WTC11 (cell line): ENCODE measurements at regions not wholly inside any gene's neighbourhood (a gene's known extent, or its start where the extent isn't known, plus 50 kb on each side); places are given as distances from the start of the nearest gene placed in this dataset.
"Not testable (repeated sequence)": the region's sequence is repeated elsewhere in the genome, so short reads cannot be mapped to it uniquely, and the experiment has no call there.

ENCODE experiments used
- ATAC-seq: fragments of 200-7000 bp; cut with Tn5 transposase; 2 replicates; pipeline ENCODE4 v1.10.0; 2021; ENCODE audit warnings: mild to moderate bottlenecking, moderate library complexity
- CTCF ChIA-PET: fragments of 300-600 bp; sonication (Branson Sonifier 250); formaldehyde crosslinking; loops from one replicate; lab custom pipeline; 2021; ENCODE audit warnings: antibody characterized with exemption; lab: Charles Lee
- POLR2A ChIA-PET: fragments of 350-600 bp; sonication (Branson Sonifier 250); formaldehyde crosslinking; loops from one replicate; lab custom pipeline; 2021; ENCODE audit warnings: antibody characterized with exemption; lab: Charles Lee
- DNase-seq: peaks from one replicate; pipeline ENCODE4 v3.0.0; 2021; ENCODE audit warnings: low spot score
- H3K27ac Mint-ChIP-seq: 2 replicates; pipeline ENCODE4 v1.8.0; 2021; ENCODE audit warnings: mixed read lengths
- H3K27me3 Mint-ChIP-seq: 2 replicates; pipeline ENCODE4 v1.8.0; 2021; ENCODE audit warnings: low read depth, mild to moderate bottlenecking, moderate library complexity, mixed read lengths
- H3K36me3 Mint-ChIP-seq: 2 replicates; pipeline ENCODE4 v1.8.0; 2021; ENCODE audit warnings: mixed read lengths
- H3K4me1 Mint-ChIP-seq: 2 replicates; pipeline ENCODE4 v1.8.0; 2022; ENCODE audit warnings: mixed read lengths
- H3K4me3 Mint-ChIP-seq: 2 replicates; pipeline ENCODE4 v1.8.0; 2021; ENCODE audit warnings: mild to moderate bottlenecking, moderate library complexity, mixed read lengths
- H3K9me3 Mint-ChIP-seq: 2 replicates; pipeline ENCODE4 v1.8.0; 2021; ENCODE audit warnings: mixed read lengths
- ATF1 ChIP-seq: sonication (generic); formaldehyde crosslinking; IDR thresholded peaks from 2 replicates; pipeline ENCODE4 v1.8.1; 2023; ENCODE audit warnings: mild to moderate bottlenecking, moderate library complexity, missing genetic modification reagents
- CBFB ChIP-seq: sonication (generic); formaldehyde crosslinking; IDR thresholded peaks from 2 replicates; pipeline ENCODE4 v1.8.1; 2022; ENCODE audit warnings: mild to moderate bottlenecking, low read depth, missing genetic modification reagents
- GABPB1 ChIP-seq: sonication (generic); formaldehyde crosslinking; IDR thresholded peaks from 2 replicates; pipeline ENCODE4 v1.8.1; 2023; ENCODE audit warnings: mild to moderate bottlenecking, missing genetic modification reagents
- HMGA2 ChIP-seq: fragments of 250-450 bp; sonication (Bioruptor Pico); IDR thresholded peaks from 2 replicates; pipeline ENCODE4 v1.4.0; 2021; ENCODE audit warnings: mild to moderate bottlenecking, moderate library complexity
- IRF2 ChIP-seq: sonication (generic); formaldehyde crosslinking; IDR thresholded peaks from 2 replicates; pipeline ENCODE4 v1.8.0; 2022; ENCODE audit warnings: low read depth, missing genetic modification reagents, borderline replicate concordance
- NFE2L1 ChIP-seq: sonication (generic); formaldehyde crosslinking; IDR thresholded peaks from 2 replicates; pipeline ENCODE4 v1.8.1; 2023; ENCODE audit warnings: missing genetic modification reagents
- NFYB ChIP-seq: sonication (generic); formaldehyde crosslinking; conservative IDR thresholded peaks from 2 replicates; pipeline ENCODE4 v1.8.0; 2022; ENCODE audit warnings: low read depth, missing genetic modification reagents
- NR2C2 ChIP-seq: sonication (generic); formaldehyde crosslinking; IDR thresholded peaks from 2 replicates; pipeline ENCODE4 v1.8.0; 2022; ENCODE audit warnings: mild to moderate bottlenecking, missing genetic modification reagents
- SMAD3 ChIP-seq: sonication (generic); formaldehyde crosslinking; IDR thresholded peaks from 2 replicates; pipeline ENCODE4 v1.8.0; 2022; ENCODE audit warnings: missing genetic modification reagents, mild to moderate bottlenecking, borderline replicate concordance
- TEAD1 ChIP-seq: sonication (generic); formaldehyde crosslinking; IDR thresholded peaks from 2 replicates; pipeline ENCODE4 v1.8.0; 2022; ENCODE audit warnings: mild to moderate bottlenecking, missing genetic modification reagents
- ZNF219 ChIP-seq: sonication (generic); formaldehyde crosslinking; IDR thresholded peaks from 2 replicates; pipeline ENCODE4 v1.8.0; 2023; ENCODE audit warnings: missing genetic modification reagents, mild to moderate bottlenecking, borderline replicate concordance
- ZNF396 ChIP-seq: fragments of 250-450 bp; sonication (Bioruptor Pico); IDR thresholded peaks from 2 replicates; pipeline ENCODE4 v1.8.0; 2021; ENCODE audit warnings: mild to moderate bottlenecking, moderate library complexity, borderline replicate concordance
- ZNF416 ChIP-seq: fragments of 250-450 bp; sonication (Bioruptor Pico); IDR thresholded peaks from 2 replicates; pipeline ENCODE4 v1.9.0; 2021; ENCODE audit warnings: mild to moderate bottlenecking, inconsistent platforms
- ZNF423 ChIP-seq: fragments of 250-450 bp; sonication (Bioruptor Pico); IDR thresholded peaks from 2 replicates; pipeline ENCODE4 v2.1.2; 2022; ENCODE audit warnings: mild to moderate bottlenecking, moderate library complexity
- TF ChIP-seq, protein P1 (sequence below): sonication (generic); formaldehyde crosslinking; IDR thresholded peaks from 2 replicates; pipeline ENCODE4 v1.8.1; 2023; ENCODE audit warnings: mild to moderate bottlenecking, missing genetic modification reagents
- TF ChIP-seq, protein P2 (sequence below): sonication (generic); formaldehyde crosslinking; IDR thresholded peaks from 2 replicates; pipeline ENCODE4 v1.8.0; 2022; ENCODE audit warnings: mild to moderate bottlenecking, missing genetic modification reagents
- TF ChIP-seq, protein P3 (sequence below): sonication (generic); formaldehyde crosslinking; IDR thresholded peaks from 2 replicates; pipeline ENCODE4 v1.8.1; 2023; ENCODE audit warnings: mild to moderate bottlenecking, missing genetic modification reagents, moderate library complexity
- TF ChIP-seq, protein P4 (sequence below): fragments of 250-450 bp; sonication (Bioruptor Pico); IDR thresholded peaks from 2 replicates; pipeline ENCODE4 v2.1.2; 2022; ENCODE audit warnings: mild to moderate bottlenecking, moderate library complexity
- TF ChIP-seq, protein P5 (sequence below): sonication (generic); formaldehyde crosslinking; IDR thresholded peaks from 2 replicates; pipeline ENCODE4 v1.8.1; 2023; ENCODE audit warnings: mild to moderate bottlenecking, missing genetic modification reagents, borderline replicate concordance
- TF ChIP-seq, protein P6 (sequence below): sonication (generic); formaldehyde crosslinking; IDR thresholded peaks from 2 replicates; pipeline ENCODE4 v1.8.1; 2022; ENCODE audit warnings: mild to moderate bottlenecking, moderate library complexity, missing genetic modification reagents

DNA sequence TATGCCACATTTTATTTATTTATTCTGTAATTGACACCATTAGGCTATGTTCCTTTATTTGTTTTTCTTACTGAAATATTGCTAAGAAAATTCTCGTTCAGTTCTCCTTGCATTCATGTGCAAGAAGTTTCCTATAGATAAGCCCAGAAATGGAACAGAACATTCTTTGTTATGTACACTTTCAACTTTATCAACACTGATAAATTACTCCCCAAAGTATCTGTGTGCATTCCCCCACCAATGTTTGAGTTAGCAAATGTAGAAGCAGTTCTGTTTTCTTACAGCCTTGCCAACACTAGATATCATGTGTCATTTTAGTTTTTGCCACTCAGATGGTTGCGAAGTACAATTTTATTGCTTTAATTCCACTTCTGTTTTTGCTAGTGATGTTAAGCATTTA lies 166.4 kb upstream of the NPY2R start:
- H3K27me3 Mint-ChIP-seq = no peaks in the 10 kb centered on the region
- H3K27ac Mint-ChIP-seq = no peak overlapping the region
- no peaks in the 10 kb centered on the region for H3K4me1 Mint-ChIP-seq
- H3K36me3 Mint-ChIP-seq = 0 out of 2 replicates have a peak, but pooled peaks cover 3% of the 10 kb centered on the region
- TF ChIP-seq NR2C2 (CRISPR knock-in tag) = no peak
- TF ChIP-seq, protein P1, sequence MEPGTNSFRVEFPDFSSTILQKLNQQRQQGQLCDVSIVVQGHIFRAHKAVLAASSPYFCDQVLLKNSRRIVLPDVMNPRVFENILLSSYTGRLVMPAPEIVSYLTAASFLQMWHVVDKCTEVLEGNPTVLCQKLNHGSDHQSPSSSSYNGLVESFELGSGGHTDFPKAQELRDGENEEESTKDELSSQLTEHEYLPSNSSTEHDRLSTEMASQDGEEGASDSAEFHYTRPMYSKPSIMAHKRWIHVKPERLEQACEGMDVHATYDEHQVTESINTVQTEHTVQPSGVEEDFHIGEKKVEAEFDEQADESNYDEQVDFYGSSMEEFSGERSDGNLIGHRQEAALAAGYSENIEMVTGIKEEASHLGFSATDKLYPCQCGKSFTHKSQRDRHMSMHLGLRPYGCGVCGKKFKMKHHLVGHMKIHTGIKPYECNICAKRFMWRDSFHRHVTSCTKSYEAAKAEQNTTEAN (CRISPR knock-in tag) = no peak
- TF ChIP-seq TEAD1 (CRISPR knock-in tag) = no peak
- TF ChIP-seq, protein P2, sequence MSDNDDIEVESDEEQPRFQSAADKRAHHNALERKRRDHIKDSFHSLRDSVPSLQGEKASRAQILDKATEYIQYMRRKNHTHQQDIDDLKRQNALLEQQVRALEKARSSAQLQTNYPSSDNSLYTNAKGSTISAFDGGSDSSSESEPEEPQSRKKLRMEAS (CRISPR knock-in tag) = no peak
- TF ChIP-seq, protein P3, sequence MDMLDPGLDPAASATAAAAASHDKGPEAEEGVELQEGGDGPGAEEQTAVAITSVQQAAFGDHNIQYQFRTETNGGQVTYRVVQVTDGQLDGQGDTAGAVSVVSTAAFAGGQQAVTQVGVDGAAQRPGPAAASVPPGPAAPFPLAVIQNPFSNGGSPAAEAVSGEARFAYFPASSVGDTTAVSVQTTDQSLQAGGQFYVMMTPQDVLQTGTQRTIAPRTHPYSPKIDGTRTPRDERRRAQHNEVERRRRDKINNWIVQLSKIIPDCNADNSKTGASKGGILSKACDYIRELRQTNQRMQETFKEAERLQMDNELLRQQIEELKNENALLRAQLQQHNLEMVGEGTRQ (CRISPR knock-in tag) = no peak
- TF ChIP-seq, protein P4, sequence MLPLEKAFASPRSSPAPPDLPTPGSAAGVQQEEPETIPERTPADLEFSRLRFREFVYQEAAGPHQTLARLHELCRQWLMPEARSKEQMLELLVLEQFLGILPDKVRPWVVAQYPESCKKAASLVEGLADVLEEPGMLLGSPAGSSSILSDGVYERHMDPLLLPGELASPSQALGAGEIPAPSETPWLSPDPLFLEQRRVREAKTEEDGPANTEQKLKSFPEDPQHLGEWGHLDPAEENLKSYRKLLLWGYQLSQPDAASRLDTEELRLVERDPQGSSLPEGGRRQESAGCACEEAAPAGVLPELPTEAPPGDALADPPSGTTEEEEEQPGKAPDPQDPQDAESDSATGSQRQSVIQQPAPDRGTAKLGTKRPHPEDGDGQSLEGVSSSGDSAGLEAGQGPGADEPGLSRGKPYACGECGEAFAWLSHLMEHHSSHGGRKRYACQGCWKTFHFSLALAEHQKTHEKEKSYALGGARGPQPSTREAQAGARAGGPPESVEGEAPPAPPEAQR (CRISPR knock-in tag) = no peak
- TF ChIP-seq ATF1 (CRISPR knock-in tag) = no peak
- no peak for TF ChIP-seq ZNF416
- TF ChIP-seq ZNF219 = no peak
- no peak for TF ChIP-seq NFE2L1 (CRISPR knock-in tag)
- peaks cover 22% of the 10 kb centered on the region for H3K9me3 Mint-ChIP-seq
- no peak for DNase-seq
- CTCF ChIA-PET = no interaction called here
- ATAC-seq = no peak
- no peak overlapping the region for H3K4me3 Mint-ChIP-seq
- POLR2A ChIA-PET = no interaction called here

DNA sequence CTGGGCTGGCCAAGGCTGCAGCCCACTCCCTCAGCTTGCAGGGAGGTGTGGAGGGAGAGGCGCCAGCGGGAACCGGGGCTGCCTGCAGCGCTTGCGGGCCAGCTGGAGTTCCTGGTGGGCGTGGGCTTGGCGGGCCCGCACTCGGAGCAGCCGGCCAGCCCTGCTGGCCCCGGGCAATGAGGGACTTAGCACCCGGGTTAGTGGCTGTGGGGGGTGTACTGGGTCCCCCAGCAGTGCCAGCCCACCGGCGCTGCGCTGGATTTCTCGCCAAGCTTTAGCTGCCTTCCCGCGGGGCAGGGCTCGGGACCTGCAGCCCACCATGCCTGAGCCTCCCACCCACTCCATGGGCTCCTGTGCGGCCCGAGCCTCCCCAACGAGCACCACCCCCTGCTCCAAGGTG lies 164.2 kb upstream of the NPY2R start:
- H3K27ac Mint-ChIP-seq, POLR2A ChIA-PET, H3K4me3 Mint-ChIP-seq, DNase-seq, CTCF ChIA-PET, H3K27me3 Mint-ChIP-seq, ATAC-seq, H3K4me1 Mint-ChIP-seq, H3K36me3 Mint-ChIP-seq: not testable (repeated sequence)
- peaks cover 39% of the 10 kb centered on the region for H3K9me3 Mint-ChIP-seq

DNA sequence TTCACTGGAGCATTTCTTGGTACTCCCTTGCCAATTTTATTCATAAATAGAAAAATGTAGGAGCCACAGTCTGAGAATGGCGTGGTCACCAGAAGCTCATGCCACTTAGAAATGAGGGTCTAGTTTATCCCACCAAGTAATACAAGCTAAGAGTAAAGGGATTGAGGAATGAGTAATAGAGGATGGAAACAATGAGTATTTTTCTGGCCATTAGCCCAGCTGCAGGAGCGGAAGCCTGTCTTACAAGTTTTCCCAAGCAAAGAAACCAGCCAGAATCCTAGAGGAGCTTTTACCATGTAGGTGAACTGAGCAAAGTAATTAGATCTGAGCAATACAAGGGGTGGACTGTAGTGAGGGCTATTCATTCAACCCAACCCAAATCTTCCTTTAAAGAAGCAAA lies 160.7 kb upstream of the NPY2R start:
- no peak for ATAC-seq
- no peaks in the 10 kb centered on the region for H3K4me1 Mint-ChIP-seq
- DNase-seq = no peak
- POLR2A ChIA-PET = no interaction called here
- H3K36me3 Mint-ChIP-seq = 0 out of 2 replicates have a peak, but pooled peaks cover 6% of the 10 kb centered on the region
- no peak overlapping the region for H3K4me3 Mint-ChIP-seq
- CTCF ChIA-PET = no interaction called here
- no peak overlapping the region for H3K27ac Mint-ChIP-seq
- H3K27me3 Mint-ChIP-seq = no peaks in the 10 kb centered on the region
- peaks cover 39% of the 10 kb centered on the region for H3K9me3 Mint-ChIP-seq
- TF ChIP-seq HMGA2 (CRISPR knock-in tag) (no peak), ZNF219 (no peak), NFYB (CRISPR knock-in tag) (no peak), CBFB (no peak), SMAD3 (no peak), GABPB1 (no peak), ZNF396 (no peak), ATF1 (CRISPR knock-in tag) (no peak), NR2C2 (CRISPR knock-in tag) (no peak), ZNF423 (CRISPR knock-in tag) (no peak), IRF2 (no peak)
- TF ChIP-seq, protein P1 (CRISPR knock-in tag) = no peak
- TF ChIP-seq, protein P5, sequence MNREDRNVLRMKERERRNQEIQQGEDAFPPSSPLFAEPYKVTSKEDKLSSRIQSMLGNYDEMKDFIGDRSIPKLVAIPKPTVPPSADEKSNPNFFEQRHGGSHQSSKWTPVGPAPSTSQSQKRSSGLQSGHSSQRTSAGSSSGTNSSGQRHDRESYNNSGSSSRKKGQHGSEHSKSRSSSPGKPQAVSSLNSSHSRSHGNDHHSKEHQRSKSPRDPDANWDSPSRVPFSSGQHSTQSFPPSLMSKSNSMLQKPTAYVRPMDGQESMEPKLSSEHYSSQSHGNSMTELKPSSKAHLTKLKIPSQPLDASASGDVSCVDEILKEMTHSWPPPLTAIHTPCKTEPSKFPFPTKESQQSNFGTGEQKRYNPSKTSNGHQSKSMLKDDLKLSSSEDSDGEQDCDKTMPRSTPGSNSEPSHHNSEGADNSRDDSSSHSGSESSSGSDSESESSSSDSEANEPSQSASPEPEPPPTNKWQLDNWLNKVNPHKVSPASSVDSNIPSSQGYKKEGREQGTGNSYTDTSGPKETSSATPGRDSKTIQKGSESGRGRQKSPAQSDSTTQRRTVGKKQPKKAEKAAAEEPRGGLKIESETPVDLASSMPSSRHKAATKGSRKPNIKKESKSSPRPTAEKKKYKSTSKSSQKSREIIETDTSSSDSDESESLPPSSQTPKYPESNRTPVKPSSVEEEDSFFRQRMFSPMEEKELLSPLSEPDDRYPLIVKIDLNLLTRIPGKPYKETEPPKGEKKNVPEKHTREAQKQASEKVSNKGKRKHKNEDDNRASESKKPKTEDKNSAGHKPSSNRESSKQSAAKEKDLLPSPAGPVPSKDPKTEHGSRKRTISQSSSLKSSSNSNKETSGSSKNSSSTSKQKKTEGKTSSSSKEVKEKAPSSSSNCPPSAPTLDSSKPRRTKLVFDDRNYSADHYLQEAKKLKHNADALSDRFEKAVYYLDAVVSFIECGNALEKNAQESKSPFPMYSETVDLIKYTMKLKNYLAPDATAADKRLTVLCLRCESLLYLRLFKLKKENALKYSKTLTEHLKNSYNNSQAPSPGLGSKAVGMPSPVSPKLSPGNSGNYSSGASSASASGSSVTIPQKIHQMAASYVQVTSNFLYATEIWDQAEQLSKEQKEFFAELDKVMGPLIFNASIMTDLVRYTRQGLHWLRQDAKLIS = no peak
- TF ChIP-seq, protein P6, sequence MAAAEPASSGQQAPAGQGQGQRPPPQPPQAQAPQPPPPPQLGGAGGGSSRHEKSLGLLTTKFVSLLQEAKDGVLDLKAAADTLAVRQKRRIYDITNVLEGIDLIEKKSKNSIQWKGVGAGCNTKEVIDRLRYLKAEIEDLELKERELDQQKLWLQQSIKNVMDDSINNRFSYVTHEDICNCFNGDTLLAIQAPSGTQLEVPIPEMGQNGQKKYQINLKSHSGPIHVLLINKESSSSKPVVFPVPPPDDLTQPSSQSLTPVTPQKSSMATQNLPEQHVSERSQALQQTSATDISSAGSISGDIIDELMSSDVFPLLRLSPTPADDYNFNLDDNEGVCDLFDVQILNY = no peak
- TF ChIP-seq, all 79 proteins: peak for 0

DNA sequence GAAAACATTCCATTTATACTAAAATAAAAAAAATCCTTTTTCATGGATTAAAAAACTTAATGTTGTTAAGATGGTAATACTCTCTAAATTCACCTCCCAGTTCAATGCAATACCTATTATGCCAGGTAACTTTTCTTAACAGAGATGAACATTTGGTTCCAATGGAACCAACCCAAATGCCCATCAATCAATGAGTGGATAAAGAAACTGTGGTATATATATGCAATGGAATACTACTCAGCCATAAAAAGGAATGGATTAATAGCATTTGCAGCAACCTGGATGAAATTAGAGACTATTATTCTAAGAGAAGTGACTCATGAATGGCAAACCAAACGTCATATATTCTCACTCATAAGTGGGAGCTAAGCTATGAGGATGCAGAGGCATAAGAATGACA lies 154.4 kb upstream of the NPY2R start:
- ATAC-seq, H3K27ac Mint-ChIP-seq, DNase-seq, H3K27me3 Mint-ChIP-seq, POLR2A ChIA-PET, CTCF ChIA-PET, H3K36me3 Mint-ChIP-seq, H3K4me1 Mint-ChIP-seq, H3K4me3 Mint-ChIP-seq: not testable (repeated sequence)
- peaks cover 16% of the 10 kb centered on the region for H3K9me3 Mint-ChIP-seq
